Activated B cell treated with CpG ODN at 0.5 μM for 24 hours (primary cell): ENCODE measurements at regions not wholly inside any gene's neighbourhood (a gene's known extent, or its start where the extent isn't known, plus 50 kb on each side); places are given as distances from the start of the nearest gene placed in this dataset.

Experiments
- ATAC-seq: fragments of 200-7000 bp; cut with Tn5 transposase; one replicate; pipeline ENCODE4 v1.10.0; 2021; ENCODE audit warnings: low read depth, mild to moderate bottlenecking, moderate library complexity
- CTCF ChIA-PET: fragments of 350-600 bp; sonication (Branson Sonifier 250); formaldehyde crosslinking; loops from one replicate; lab custom pipeline; 2021; ENCODE audit warnings: antibody characterized with exemption; lab: Charles Lee
- POLR2A ChIA-PET: fragments of 350-600 bp; sonication (Branson Sonifier 250); formaldehyde crosslinking; loops from one replicate; lab custom pipeline; 2021; ENCODE audit warnings: antibody characterized with exemption; lab: Charles Lee
- DNase-seq: peaks from one replicate; pipeline ENCODE4 v3.0.0; 2022
- H3K27ac Mint-ChIP-seq: one replicate; pipeline ENCODE4 v1.8.0; 2020; ENCODE audit warnings: mixed read lengths
- H3K27me3 Mint-ChIP-seq: one replicate; pipeline ENCODE4 v1.8.0; 2021; ENCODE audit warnings: mixed read lengths
- H3K36me3 Mint-ChIP-seq: one replicate; pipeline ENCODE4 v1.8.0; 2021; ENCODE audit warnings: low read depth, mixed read lengths
- H3K4me1 Mint-ChIP-seq: one replicate; pipeline ENCODE4 v1.8.0; 2021; ENCODE audit warnings: mixed read lengths
- H3K4me3 Mint-ChIP-seq: one replicate; pipeline ENCODE4 v1.8.0; 2020; ENCODE audit warnings: mild to moderate bottlenecking, mixed read lengths
- H3K9me3 Mint-ChIP-seq: one replicate; pipeline ENCODE4 v1.8.0; 2020; ENCODE audit warnings: mixed read lengths
- intact Hi-C: fragments of 100-400 bp; cut with micrococcal nuclease; formaldehyde crosslinking; loops from one replicate; pipeline ENCODE4 v1.15.1; 2024
- TF ChIP-seq, protein P1 (sequence below): fragments of 200-600 bp; IDR thresholded peaks from one replicate; pipeline ENCODE4 v1.8.0; 2022; ENCODE audit warnings: antibody characterized with exemption, mild to moderate bottlenecking

DNA sequence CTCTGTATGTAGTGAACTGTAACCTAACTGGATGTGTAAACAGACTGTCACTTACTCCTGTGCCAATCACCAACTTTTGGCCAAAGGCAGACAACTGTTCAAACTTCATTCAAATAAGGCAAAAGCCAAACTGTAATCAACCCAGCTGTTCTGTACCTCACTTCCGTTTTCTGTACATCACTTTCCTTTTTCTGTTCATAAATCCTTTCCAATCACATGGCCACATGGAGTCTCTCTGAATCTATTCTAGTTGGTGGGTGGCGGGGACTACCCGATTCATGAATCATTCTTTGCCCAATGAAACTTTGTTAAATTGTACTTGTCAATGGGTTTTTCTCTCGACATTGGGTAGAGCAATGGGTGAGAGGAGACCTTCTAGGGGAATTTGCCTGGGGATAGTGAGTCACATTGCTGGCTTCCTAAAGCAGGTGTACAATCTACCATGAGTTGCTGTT, 178.3 kb upstream of the RFC3 start:
- Mint-ChIP-seq H3K4me1 (peaks cover 9% of the 10 kb centered on the region), H3K27me3 (peaks cover 2% of the 10 kb centered on the region), H3K4me3 (no peak overlapping the region), H3K36me3 (no peaks in the 10 kb centered on the region), H3K27ac (peak overlapping the region; percentile 47), H3K9me3 (no peaks in the 10 kb centered on the region)
- DNase-seq = no peak
- ChIA-PET POLR2A (interaction anchor here (1.4 kb wide), 1 partner anchor 97 kb away, joined by 3 read pairs; no protein-coding TSS in a partner anchor), CTCF (no interaction called here)
- ATAC-seq = peak; percentile 37
- TF ChIP-seq, protein P1, sequence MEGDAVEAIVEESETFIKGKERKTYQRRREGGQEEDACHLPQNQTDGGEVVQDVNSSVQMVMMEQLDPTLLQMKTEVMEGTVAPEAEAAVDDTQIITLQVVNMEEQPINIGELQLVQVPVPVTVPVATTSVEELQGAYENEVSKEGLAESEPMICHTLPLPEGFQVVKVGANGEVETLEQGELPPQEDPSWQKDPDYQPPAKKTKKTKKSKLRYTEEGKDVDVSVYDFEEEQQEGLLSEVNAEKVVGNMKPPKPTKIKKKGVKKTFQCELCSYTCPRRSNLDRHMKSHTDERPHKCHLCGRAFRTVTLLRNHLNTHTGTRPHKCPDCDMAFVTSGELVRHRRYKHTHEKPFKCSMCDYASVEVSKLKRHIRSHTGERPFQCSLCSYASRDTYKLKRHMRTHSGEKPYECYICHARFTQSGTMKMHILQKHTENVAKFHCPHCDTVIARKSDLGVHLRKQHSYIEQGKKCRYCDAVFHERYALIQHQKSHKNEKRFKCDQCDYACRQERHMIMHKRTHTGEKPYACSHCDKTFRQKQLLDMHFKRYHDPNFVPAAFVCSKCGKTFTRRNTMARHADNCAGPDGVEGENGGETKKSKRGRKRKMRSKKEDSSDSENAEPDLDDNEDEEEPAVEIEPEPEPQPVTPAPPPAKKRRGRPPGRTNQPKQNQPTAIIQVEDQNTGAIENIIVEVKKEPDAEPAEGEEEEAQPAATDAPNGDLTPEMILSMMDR = no peak
- intact Hi-C loops = no loop called here

DNA sequence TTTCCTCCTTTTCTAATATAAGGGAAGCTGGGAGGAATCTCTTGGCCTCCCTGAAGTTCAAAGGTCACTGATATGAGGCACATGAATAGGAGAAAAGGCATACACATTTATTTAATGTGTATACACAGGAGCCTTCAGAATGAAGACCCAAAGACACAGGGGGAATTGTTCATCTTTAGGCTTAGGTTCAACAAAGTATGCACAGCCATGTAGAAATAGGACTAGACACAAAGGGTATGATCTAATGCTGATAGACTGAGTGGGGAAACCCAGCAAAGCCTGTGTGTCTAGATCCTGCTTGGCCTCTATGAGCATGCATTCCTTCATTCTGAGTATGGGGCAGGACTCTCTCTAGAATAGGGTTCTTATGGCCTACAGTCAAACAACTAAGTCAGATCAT, 177.1 kb upstream of the RFC3 start:
- Mint-ChIP-seq H3K9me3 (no peaks in the 10 kb centered on the region), H3K36me3 (no peaks in the 10 kb centered on the region), H3K4me3 (no peak overlapping the region), H3K27me3 (no peaks in the 10 kb centered on the region), H3K27ac (no peak overlapping the region), H3K4me1 (peaks cover 9% of the 10 kb centered on the region)
- ATAC-seq (no peak), DNase-seq (no peak)
- TF ChIP-seq, protein P1 = no peak
- ChIA-PET CTCF (no interaction called here), POLR2A (interaction anchor here (1.4 kb wide), 1 partner anchor 98 kb away, joined by 3 read pairs; no protein-coding TSS in a partner anchor)
- intact Hi-C loops = no loop called here

DNA sequence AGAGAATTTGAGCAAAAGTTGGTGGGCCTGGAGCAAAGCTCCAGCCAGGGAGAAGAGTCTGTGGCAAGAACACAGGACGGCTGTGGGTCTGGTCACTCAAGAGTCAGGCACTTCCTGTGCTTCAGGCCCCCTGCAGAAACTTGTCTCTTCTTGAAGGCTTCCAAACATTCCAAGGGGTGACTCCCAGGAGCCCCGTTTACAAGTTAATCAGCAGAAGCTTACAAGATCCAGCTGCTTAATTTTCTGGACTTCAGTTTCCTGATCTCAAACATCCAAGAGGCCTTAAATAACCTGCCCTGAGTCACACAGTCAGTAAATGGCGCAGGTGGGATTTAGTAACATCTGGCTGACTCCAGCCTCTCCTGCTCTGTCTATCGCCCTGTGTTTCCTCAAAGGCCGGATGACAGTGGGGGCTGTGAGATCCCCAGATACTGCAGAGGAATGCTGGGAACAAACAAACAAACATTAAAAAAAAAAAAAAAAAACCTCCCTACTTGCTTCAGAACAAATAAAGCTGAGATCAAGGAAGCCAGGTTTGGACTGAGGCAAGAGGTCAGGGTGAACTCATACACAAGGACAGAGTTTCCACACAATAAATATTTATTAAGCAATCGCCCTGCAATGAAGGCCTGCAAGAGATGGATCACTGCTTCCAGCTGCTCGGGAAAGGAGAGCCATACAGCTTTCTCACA, 175.4 kb upstream of the RFC3 start:
- Mint-ChIP-seq H3K36me3 (no peaks in the 10 kb centered on the region), H3K27me3 (no peaks in the 10 kb centered on the region), H3K27ac (no peak overlapping the region), H3K9me3 (no peaks in the 10 kb centered on the region), H3K4me3 (no peak overlapping the region), H3K4me1 (peaks cover 9% of the 10 kb centered on the region)
- DNase-seq (no peak), ATAC-seq (no peak)
- intact Hi-C loops = no loop called here
- ChIA-PET CTCF (no interaction called here), POLR2A (no interaction called here)
- TF ChIP-seq, protein P1 = no peak

DNA sequence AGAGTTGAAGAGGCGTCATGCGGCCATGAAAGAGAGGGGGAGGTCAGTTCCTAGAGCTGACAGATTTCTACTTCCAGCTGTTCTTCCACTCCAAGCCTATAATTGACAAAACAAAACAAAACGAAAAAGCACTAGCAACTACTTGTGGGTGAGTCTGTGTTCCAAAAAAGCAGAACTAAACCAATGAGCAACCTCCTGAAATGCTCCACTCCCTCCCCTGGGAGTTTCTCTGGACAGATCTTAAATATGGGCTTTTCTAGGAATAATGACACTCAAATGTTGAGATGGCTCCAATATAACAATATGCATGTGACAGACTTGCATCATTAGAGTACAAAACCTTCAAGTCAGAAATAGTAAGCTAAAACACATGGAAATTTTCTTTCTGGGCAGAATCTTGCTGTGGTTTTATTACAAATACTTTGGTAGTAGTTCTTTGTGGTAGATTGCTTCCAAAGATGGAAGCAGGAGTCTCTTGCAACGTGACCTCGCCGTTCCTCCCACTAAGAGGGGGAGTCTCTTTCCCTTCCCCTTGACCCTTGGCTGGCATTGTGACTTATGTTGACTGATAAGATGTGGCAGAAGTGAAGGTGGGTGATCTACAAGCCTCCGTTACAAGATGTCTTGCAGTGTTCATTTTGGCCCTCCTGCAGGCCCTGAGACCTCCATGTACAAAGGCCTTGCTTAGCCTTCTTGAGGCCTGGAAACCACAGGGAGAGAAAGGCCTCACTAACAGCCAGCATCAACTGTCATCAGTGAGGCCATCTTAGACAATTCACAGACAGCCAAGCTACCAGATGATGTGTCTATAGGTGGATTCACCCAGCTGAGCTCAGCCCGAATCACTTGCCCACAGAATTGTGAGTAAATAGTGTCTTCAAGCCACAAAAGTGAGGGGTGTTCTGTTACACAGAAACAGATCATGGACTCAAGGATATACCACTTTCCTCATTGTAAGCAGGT, 173.1 kb upstream of the RFC3 start:
- CTCF ChIA-PET = no interaction called here
- ATAC-seq (no peak), DNase-seq (no peak)
- peaks cover 5% of the 10 kb centered on the region for H3K4me1 Mint-ChIP-seq
- TF ChIP-seq, protein P1 = no peak
- intact Hi-C loops = no loop called here
- no peak overlapping the region for H3K4me3 Mint-ChIP-seq
- H3K36me3 Mint-ChIP-seq = no peaks in the 10 kb centered on the region
- no peaks in the 10 kb centered on the region for H3K27me3 Mint-ChIP-seq
- H3K9me3 Mint-ChIP-seq = no peaks in the 10 kb centered on the region
- POLR2A ChIA-PET = no interaction called here
- H3K27ac Mint-ChIP-seq = no peak overlapping the region
